ENCODE measurements at regions not wholly inside any gene's neighbourhood (a gene's known extent, or its start where the extent isn't known, plus 50 kb on each side); places are given as distances from the start of the nearest gene placed in this dataset.
A peak's percentile ranks its signal among the peaks of the same experiment; 100 is the strongest.
"Not testable (repeated sequence)": the region's sequence is repeated elsewhere in the genome, so short reads cannot be mapped to it uniquely, and the experiment has no call there.

DNA sequence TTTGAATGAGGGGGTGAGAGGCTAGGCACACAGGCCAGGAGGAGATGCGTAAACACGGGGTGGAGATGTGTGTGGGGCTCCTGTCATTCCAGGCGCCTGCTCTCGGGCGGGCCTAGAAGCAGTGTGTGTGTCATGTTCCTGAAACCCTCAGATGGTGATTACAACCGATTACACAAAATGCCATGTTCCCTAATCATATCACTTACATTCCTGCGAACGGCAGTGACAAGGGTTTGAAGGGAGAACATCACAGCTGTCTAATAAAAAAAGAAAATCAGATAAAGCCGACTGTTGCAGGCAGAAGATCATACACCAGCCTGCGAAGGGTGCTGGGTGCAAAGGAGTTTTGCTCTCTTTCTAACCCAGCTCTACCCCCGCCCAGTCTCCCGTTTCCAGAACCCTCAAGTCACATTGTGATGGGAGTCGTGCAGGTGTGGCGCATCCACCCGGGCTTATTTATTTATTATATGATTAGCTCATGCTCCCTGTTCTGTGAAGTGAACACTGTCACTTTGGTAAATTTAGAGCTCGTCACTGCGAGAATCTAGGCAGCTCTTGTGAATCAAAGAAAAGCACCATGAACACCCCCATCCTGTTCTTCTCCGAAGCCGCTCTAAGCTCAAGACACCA lies 140.3 kb downstream of the NR2F2 start:
- Histone ChIP-seq H3K4me3 (ENCODE audit: low read length in 2 of 2) (no peak overlapping the region), H3K4me1 (ENCODE audit: control insufficient read depth, insufficient read depth, low read length) (no peaks in the 10 kb centered on the region), H3K27ac (ENCODE audit: low read length) (no peak overlapping the region)

DNA sequence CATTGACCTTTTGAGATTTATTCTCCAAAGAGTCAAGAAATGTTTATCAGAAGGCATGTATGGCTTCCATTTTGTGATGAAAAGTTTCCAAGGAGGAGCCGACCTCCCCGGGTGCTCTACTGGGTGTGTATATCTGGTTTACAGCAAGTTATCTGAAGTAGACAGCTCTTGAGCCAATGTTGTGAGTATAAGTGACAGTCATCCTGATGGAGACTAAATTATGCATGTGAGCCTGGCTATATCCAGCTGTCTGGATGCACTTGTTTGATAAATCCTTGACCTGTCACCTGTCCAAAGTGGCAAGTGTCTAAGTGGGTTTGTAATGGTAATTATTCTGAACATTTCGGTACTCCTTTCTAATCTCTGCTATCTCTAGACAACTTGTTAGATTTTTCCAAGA lies 142.2 kb downstream of the NR2F2 start:
- Histone ChIP-seq H3K9me3 (ENCODE audit: control insufficient read depth in 2 of 2, low read length in 2 of 2) (no peaks in the 10 kb centered on the region), H3K4me1 (ENCODE audit: control insufficient read depth, insufficient read depth, low read length) (no peaks in the 10 kb centered on the region), H3K4me3 (ENCODE audit: low read length in 2 of 2) (no peak overlapping the region), H3K36me3 (ENCODE audit: control insufficient read depth in 2 of 2, insufficient read depth in 2 of 2, low read length in 2 of 2) (no peaks in the 10 kb centered on the region), H3K27ac (ENCODE audit: low read length) (no peak overlapping the region), H3K27me3 (ENCODE audit: control insufficient read depth in 1 of 2, insufficient read depth in 2 of 2, low read length in 2 of 2) (no peaks in the 10 kb centered on the region), H3K9ac (ENCODE audit: low read length in 2 of 2) (no peak overlapping the region)

More for the DNA sequence above, 140.3 kb downstream of the NR2F2 start:
- Histone ChIP-seq H3K27me3 (ENCODE audit: control insufficient read depth in 1 of 2, insufficient read depth in 2 of 2, low read length in 2 of 2) (peaks cover 0 to 2% of the 10 kb centered on the region in 2 donors), H3K9me3 (ENCODE audit: control insufficient read depth in 2 of 2, low read length in 2 of 2) (no peaks in the 10 kb centered on the region), H3K36me3 (ENCODE audit: control insufficient read depth in 2 of 2, insufficient read depth in 2 of 2, low read length in 2 of 2) (no peaks in the 10 kb centered on the region), H3K9ac (ENCODE audit: low read length in 2 of 2) (no peak overlapping the region)

DNA sequence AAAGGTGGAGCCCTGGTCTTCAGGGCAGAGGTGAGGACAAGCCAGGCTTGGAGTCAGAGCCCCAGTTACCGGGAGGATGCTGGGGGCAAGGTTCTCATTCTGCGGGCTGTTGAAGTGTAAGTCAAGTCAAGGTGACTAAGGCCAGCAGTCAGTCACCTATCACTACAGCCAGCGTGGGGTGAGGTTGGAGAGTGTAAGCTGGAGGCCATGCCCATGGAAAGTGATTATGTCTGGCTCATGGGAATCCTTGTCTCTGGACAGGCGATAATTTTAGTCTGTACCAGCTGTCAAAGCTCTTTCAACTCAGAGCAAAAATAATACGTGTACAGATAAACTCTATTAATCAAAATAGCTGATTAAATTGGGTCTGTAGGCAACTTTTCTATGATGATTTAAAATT lies 143.1 kb downstream of the NR2F2 start:
- Histone ChIP-seq H3K4me1 (ENCODE audit: control insufficient read depth, insufficient read depth, low read length) (no peaks in the 10 kb centered on the region), H3K9me3 (ENCODE audit: control insufficient read depth in 2 of 2, low read length in 2 of 2) (no peaks in the 10 kb centered on the region), H3K27ac (ENCODE audit: low read length) (no peak overlapping the region)

DNA sequence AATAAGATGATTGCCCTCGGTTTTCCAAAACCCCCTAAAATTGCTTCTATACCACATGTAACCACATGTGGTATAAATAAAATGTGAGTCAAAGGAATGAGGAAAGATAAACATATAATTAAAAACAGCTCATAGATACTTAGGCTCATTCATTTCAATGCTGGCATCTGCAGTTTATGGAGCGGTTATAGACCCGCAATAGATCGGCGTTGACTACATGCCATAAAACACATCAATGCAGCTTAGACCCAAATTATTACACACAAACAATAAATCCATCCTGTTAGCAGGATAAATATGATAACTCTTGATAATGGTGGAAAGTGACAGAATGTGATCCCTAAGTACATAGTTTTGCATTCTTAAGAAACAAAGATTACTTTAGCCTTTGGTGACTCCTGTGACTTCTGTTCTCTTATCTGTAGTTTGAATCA lies 143.7 kb downstream of the NR2F2 start:
- no peaks in the 10 kb centered on the region for H3K36me3 ChIP-seq (ENCODE audit: control insufficient read depth in 2 of 2, insufficient read depth in 2 of 2, low read length in 2 of 2)
- no peaks in the 10 kb centered on the region for H3K27me3 ChIP-seq (ENCODE audit: control insufficient read depth in 1 of 2, insufficient read depth in 2 of 2, low read length in 2 of 2)
- no peaks in the 10 kb centered on the region for H3K9me3 ChIP-seq (ENCODE audit: control insufficient read depth in 2 of 2, low read length in 2 of 2)
- no peak overlapping the region for H3K27ac ChIP-seq (ENCODE audit: low read length)
- no peak overlapping the region for H3K9ac ChIP-seq (ENCODE audit: low read length in 2 of 2)
- no peak overlapping the region for H3K4me3 ChIP-seq (ENCODE audit: low read length in 2 of 2)
- no peaks in the 10 kb centered on the region for H3K4me1 ChIP-seq (ENCODE audit: control insufficient read depth, insufficient read depth, low read length)

More for the DNA sequence above, 143.1 kb downstream of the NR2F2 start:
- Histone ChIP-seq H3K36me3 (ENCODE audit: control insufficient read depth in 2 of 2, insufficient read depth in 2 of 2, low read length in 2 of 2) (no peaks in the 10 kb centered on the region), H3K9ac (ENCODE audit: low read length in 2 of 2) (no peak overlapping the region), H3K4me3 (ENCODE audit: low read length in 2 of 2) (no peak overlapping the region), H3K27me3 (ENCODE audit: control insufficient read depth in 1 of 2, insufficient read depth in 2 of 2, low read length in 2 of 2) (no peaks in the 10 kb centered on the region)

DNA sequence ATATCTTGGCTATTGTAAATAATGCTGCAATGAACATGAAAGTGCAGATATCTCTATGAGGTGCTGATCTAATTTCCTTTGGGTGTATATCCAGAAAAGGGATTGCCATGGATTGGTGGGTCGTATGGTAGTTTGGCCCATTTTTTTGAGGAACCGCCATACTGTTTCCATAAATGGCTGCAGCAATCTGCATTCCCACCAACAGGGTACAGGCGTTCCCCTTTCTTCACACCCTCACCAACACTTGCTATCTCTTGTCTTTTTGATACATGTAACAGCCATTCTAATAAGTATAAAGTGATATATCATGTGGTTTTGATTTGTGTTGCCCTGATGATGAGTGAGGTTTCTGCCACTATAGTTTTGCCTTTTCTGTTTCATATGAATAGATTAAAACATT lies 146.7 kb downstream of the NR2F2 start:
- H3K36me3 ChIP-seq (ENCODE audit: control insufficient read depth in 2 of 2, insufficient read depth in 2 of 2, low read length in 2 of 2), result no peaks in the 10 kb centered on the region
- H3K27ac ChIP-seq (ENCODE audit: low read length), result no peak overlapping the region
- H3K4me3 ChIP-seq (ENCODE audit: low read length in 2 of 2), result no peak overlapping the region
- no peaks in the 10 kb centered on the region for H3K27me3 ChIP-seq (ENCODE audit: control insufficient read depth in 1 of 2, insufficient read depth in 2 of 2, low read length in 2 of 2)
- H3K9me3 ChIP-seq (ENCODE audit: control insufficient read depth in 2 of 2, low read length in 2 of 2), result no peaks in the 10 kb centered on the region
- no peaks in the 10 kb centered on the region for H3K4me1 ChIP-seq (ENCODE audit: control insufficient read depth, insufficient read depth, low read length)
- H3K9ac ChIP-seq (ENCODE audit: low read length in 2 of 2), result no peak overlapping the region

DNA sequence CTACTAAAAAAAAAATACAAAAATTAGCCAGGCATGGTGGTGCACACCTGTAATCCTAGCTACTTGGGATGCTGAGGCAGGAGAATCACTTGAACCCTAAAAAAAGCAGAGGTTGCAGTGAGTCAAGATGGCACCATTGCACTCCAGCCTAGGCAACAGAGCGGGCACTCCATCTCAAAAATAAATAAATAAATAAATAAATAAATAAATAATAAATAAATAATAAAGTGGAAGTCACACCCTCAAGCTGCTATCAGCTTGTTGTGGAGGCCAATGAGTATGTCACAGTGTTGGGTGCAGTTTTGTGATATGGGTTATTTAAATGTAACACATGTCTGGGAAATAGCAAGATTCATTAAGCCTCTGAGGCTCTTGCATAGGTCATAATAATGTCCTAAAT lies 153.9 kb downstream of the NR2F2 start:
- H3K27me3 ChIP-seq (ENCODE audit: control insufficient read depth in 1 of 2, insufficient read depth in 2 of 2, low read length in 2 of 2); H3K27ac ChIP-seq (ENCODE audit: low read length); H3K36me3 ChIP-seq (ENCODE audit: control insufficient read depth in 2 of 2, insufficient read depth in 2 of 2, low read length in 2 of 2); H3K9ac ChIP-seq (ENCODE audit: low read length in 2 of 2); H3K4me3 ChIP-seq (ENCODE audit: low read length in 2 of 2); H3K9me3 ChIP-seq (ENCODE audit: control insufficient read depth in 2 of 2, low read length in 2 of 2); H3K4me1 ChIP-seq (ENCODE audit: control insufficient read depth, insufficient read depth, low read length): not testable (repeated sequence)

DNA sequence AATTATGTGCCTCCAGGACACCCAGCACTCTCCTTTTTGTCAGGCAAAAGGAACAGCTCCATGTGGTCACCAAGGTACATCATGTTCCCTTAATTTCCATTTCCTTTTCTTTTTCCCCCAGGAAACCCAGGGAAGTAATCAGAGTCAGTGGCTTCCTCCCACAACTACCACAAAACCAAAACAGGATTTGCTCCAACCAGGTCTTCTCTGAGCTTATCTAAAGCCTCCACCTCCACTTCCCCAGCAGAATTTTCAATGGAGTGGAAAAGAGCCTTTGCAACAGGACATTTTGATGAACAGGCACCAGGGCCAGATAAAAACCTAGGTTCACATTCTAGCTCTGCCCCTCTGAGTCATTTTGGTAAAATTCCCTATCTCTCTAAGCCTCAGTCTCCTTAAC lies 154.3 kb downstream of the NR2F2 start:
- no peaks in the 10 kb centered on the region for H3K9me3 ChIP-seq (ENCODE audit: control insufficient read depth in 2 of 2, low read length in 2 of 2)
- H3K4me3 ChIP-seq (ENCODE audit: low read length in 2 of 2), result no peak overlapping the region
- no peak overlapping the region for H3K9ac ChIP-seq (ENCODE audit: low read length in 2 of 2)
- no peaks in the 10 kb centered on the region for H3K36me3 ChIP-seq (ENCODE audit: control insufficient read depth in 2 of 2, insufficient read depth in 2 of 2, low read length in 2 of 2)
- peaks cover 0 to 2% of the 10 kb centered on the region in 2 donors for H3K27me3 ChIP-seq (ENCODE audit: control insufficient read depth in 1 of 2, insufficient read depth in 2 of 2, low read length in 2 of 2)
- no peaks in the 10 kb centered on the region for H3K4me1 ChIP-seq (ENCODE audit: control insufficient read depth, insufficient read depth, low read length)
- no peak overlapping the region for H3K27ac ChIP-seq (ENCODE audit: low read length)

DNA sequence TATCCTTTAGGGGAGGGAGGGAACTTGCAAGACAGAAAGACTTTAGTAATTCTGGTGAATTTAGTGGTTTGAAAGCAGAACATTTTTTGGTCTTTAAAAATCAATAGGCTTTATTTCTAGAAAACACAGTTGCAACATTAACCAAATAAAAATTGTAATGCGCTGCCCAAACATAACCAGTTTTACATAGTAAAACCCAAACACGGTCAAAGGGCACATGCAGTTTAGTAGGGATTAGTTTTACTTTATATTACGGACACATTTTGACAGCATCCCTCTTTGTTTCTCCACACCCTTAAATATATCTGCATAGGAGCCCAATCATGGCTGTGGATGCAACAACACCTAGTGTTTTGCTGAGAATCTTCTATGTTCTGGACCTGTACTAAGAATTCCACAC lies 156.7 kb downstream of the NR2F2 start:
- no peaks in the 10 kb centered on the region for H3K4me1 ChIP-seq (ENCODE audit: control insufficient read depth, insufficient read depth, low read length)
- H3K27me3 ChIP-seq (ENCODE audit: control insufficient read depth in 1 of 2, insufficient read depth in 2 of 2, low read length in 2 of 2), result peaks cover 0 to 2% of the 10 kb centered on the region in 2 donors
- no peak overlapping the region for H3K4me3 ChIP-seq (ENCODE audit: low read length in 2 of 2)

DNA sequence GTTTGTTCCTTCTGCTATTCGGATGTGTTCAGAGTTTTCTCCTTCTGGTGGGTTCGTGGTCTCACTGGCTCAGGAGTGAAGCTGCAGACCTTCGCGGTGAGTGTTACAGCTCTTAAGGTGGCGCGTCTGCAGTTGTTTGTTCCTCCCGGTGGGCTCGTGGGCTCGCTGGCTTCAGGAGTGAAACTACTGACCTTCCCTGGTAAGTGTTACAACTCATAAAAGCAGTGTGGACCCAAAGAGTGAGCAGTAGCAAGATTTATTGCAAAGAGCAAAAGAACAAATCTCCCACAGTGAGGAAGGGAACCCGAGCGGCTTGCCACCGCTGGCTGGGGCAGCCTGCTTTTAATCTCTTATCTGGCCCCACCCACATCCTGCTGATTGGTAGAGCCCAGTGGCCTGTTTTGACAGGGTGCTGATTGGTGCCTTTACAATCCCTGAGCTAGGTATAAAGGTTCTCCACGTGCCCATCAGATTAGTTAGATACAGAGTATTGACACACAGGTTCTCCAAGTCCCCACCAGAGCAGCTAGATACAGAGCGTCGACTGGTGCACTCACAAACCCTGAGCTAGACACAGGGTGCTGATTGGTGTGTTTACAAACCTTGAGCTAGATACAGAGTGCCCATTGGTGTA lies 160.7 kb downstream of the NR2F2 start:
- not testable (repeated sequence) for H3K9me3 ChIP-seq (ENCODE audit: control insufficient read depth in 2 of 2, low read length in 2 of 2); H3K36me3 ChIP-seq (ENCODE audit: control insufficient read depth in 2 of 2, insufficient read depth in 2 of 2, low read length in 2 of 2); H3K27me3 ChIP-seq (ENCODE audit: control insufficient read depth in 1 of 2, insufficient read depth in 2 of 2, low read length in 2 of 2); H3K9ac ChIP-seq (ENCODE audit: low read length in 2 of 2); H3K27ac ChIP-seq (ENCODE audit: low read length); H3K4me1 ChIP-seq (ENCODE audit: control insufficient read depth, insufficient read depth, low read length)
- H3K4me3 ChIP-seq (ENCODE audit: low read length in 2 of 2), result peak overlapping the region in 1 of 2 donors; percentile 40

More for the DNA sequence above, 156.7 kb downstream of the NR2F2 start:
- Histone ChIP-seq H3K9ac (ENCODE audit: low read length in 2 of 2) (no peak overlapping the region), H3K36me3 (ENCODE audit: control insufficient read depth in 2 of 2, insufficient read depth in 2 of 2, low read length in 2 of 2) (no peaks in the 10 kb centered on the region), H3K9me3 (ENCODE audit: control insufficient read depth in 2 of 2, low read length in 2 of 2) (no peaks in the 10 kb centered on the region), H3K27ac (ENCODE audit: low read length) (no peak overlapping the region)

DNA sequence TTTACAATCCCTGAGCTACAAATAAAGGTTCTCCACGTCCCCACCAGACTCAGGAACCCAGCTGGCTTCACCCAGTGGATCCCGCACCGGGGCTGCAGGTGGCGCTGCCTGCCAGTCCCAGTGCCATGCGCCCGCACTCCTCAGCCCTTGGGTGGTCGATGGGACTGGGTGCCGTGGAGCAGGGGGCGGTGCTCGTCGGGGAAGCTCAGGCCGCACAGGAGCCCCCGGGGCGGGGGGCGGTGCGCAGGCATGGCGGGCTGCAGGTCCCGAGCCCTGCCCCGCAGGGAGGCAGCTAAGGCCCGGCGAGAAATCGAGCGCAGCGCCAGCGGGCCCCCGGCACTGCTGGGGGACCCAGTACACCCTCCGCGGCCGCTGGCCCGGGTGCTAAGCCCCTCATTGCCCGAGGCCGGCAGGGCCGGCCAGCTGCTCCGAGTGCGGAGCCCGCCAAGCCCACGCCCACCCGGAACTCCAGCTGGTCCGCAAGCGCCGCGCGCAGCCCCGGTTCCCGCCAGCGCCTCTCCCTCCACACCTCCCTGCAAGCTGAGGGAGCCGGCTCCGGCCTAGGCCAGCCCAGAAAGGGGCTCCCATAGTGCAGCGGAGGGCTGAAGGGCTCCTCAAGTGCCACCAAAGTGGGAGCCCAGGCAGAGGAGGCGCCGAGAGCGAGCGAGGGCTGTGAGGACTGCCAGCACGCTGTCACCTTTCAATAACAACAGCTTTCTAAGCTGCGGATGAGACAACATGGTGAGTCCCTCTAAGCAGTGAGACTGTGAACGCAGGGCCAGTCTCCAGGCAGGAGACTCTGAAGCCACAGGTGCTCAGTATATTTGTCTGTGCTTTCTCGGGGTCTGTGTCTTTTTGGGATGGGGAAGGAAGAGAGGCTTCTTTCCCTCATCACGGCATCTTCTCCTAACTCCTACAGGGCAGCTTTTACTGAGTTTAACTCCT lies 161.5 kb downstream of the NR2F2 start:
- not testable (repeated sequence) for H3K36me3 ChIP-seq (ENCODE audit: control insufficient read depth in 2 of 2, insufficient read depth in 2 of 2, low read length in 2 of 2); H3K9ac ChIP-seq (ENCODE audit: low read length in 2 of 2); H3K27me3 ChIP-seq (ENCODE audit: control insufficient read depth in 1 of 2, insufficient read depth in 2 of 2, low read length in 2 of 2); H3K4me1 ChIP-seq (ENCODE audit: control insufficient read depth, insufficient read depth, low read length); H3K27ac ChIP-seq (ENCODE audit: low read length); H3K4me3 ChIP-seq (ENCODE audit: low read length in 2 of 2); H3K9me3 ChIP-seq (ENCODE audit: control insufficient read depth in 2 of 2, low read length in 2 of 2)
